GM12878 (cell line): ENCODE measurements at regions not wholly inside any gene's neighbourhood (a gene's known extent, or its start where the extent isn't known, plus 50 kb on each side); places are given as distances from the start of the nearest gene placed in this dataset.
A peak's percentile ranks its signal among the peaks of the same experiment; 100 is the strongest.

Source experiments
- CBFB ChIP-seq: IDR thresholded peaks from 2 replicates; pipeline ENCODE4 v1.6.1; 2016; ENCODE audit warnings: antibody characterized with exemption, low read depth
- CEBPB ChIP-seq, 2 experiments: fragments of 150-350 bp in 1 of 2; IDR thresholded peaks; 2 replicates each; pipeline ENCODE4 v1.6.1; 2012 to 2014; ENCODE audit warnings: low read depth in 2 of 2, low read length in 2 of 2, borderline replicate concordance in 1 of 2, inconsistent platforms in 1 of 2
- CREB1 ChIP-seq: IDR thresholded peaks from 2 replicates; pipeline ENCODE4 v1.6.1; 2012; ENCODE audit warnings: low read depth, mild to moderate bottlenecking, inconsistent platforms
- EED ChIP-seq: sonication (generic); IDR thresholded peaks from 2 replicates; pipeline ENCODE4 v1.6.1; 2016; ENCODE audit warnings: antibody characterized with exemption, low read depth
- HDGF ChIP-seq: fragments of 450-650 bp; IDR thresholded peaks from 2 replicates; pipeline ENCODE4 v1.6.1; 2016; ENCODE audit warnings: antibody characterized with exemption
- MEF2A ChIP-seq: IDR thresholded peaks from 2 replicates; pipeline ENCODE4 v1.6.1; 2011; ENCODE audit warnings: low read depth, mild to moderate bottlenecking, low read length, moderate library complexity; ENCODE audit not compliant: insufficient read depth
- POLR2AphosphoS2 ChIP-seq: IDR thresholded peaks from 2 replicates; pipeline ENCODE4 v1.6.1; 2011; ENCODE audit warnings: low read depth, mild to moderate bottlenecking, low read length, improper control_type of control experiment, moderate library complexity
- RAD21 ChIP-seq: IDR thresholded peaks from 2 replicates; pipeline ENCODE4 v1.6.1; 2011; ENCODE audit warnings: mild to moderate bottlenecking, low read depth, low read length, moderate library complexity; ENCODE audit not compliant: insufficient read depth
- RELA ChIP-seq: fragments of 450-650 bp; IDR thresholded peaks from 2 replicates; pipeline ENCODE4 v1.8.0; 2014; ENCODE audit warnings: borderline replicate concordance; ENCODE audit not compliant: partially characterized antibody
- SMAD1 ChIP-seq: fragments of 450-650 bp; IDR thresholded peaks from 2 replicates; pipeline ENCODE4 v1.6.1; 2018; ENCODE audit warnings: mild to moderate bottlenecking, low read depth; ENCODE audit not compliant: partially characterized antibody
- SREBF1 ChIP-seq: IDR thresholded peaks from 2 replicates; pipeline ENCODE4 v1.6.1; 2012; ENCODE audit warnings: mild to moderate bottlenecking, low read length
- TAF1 ChIP-seq: IDR thresholded peaks from 2 replicates; pipeline ENCODE4 v1.6.1; 2011; ENCODE audit warnings: mild to moderate bottlenecking, low read depth, low read length, borderline replicate concordance
- TCF3 ChIP-seq: IDR thresholded peaks from 2 replicates; pipeline ENCODE4 v1.6.1; 2012; ENCODE audit warnings: low read depth, mild to moderate bottlenecking, low read length, borderline replicate concordance; ENCODE audit not compliant: insufficient read depth
- YBX1 ChIP-seq: fragments of 450-650 bp; IDR thresholded peaks from 2 replicates; pipeline ENCODE4 v1.6.1; 2016; ENCODE audit warnings: antibody characterized with exemption
- YY1 ChIP-seq: IDR thresholded peaks from 2 replicates; pipeline ENCODE4 v1.6.1; 2011; ENCODE audit warnings: low read depth, mild to moderate bottlenecking, low read length
- ZBTB4 ChIP-seq: fragments of 450-650 bp; formaldehyde crosslinking; IDR thresholded peaks from 2 replicates; pipeline ENCODE4 v1.4.0; 2022; ENCODE audit warnings: mild to moderate bottlenecking, moderate library complexity
- ZNF24 ChIP-seq: fragments of 450-650 bp; IDR thresholded peaks from 2 replicates; pipeline ENCODE4 v1.6.1; 2017; ENCODE audit warnings: antibody characterized with exemption, mild to moderate bottlenecking
- ZNF592 ChIP-seq: fragments of 450-650 bp; IDR thresholded peaks from 2 replicates; pipeline ENCODE4 v1.6.1; 2017; ENCODE audit warnings: mild to moderate bottlenecking, moderate library complexity
- ZNF622 ChIP-seq: fragments of 450-650 bp; IDR thresholded peaks from 2 replicates; pipeline ENCODE4 v1.6.1; 2017; ENCODE audit warnings: mild to moderate bottlenecking, inconsistent platforms
- TF ChIP-seq, protein P1 (sequence below): fragments of 150-350 bp; IDR thresholded peaks from 2 replicates; pipeline ENCODE4 v1.6.1; 2014; ENCODE audit warnings: mild to moderate bottlenecking, low read depth, low read length
- TF ChIP-seq, protein P2 (sequence below): fragments of 450-650 bp; IDR thresholded peaks from 2 replicates; pipeline ENCODE4 v1.6.1; 2016; ENCODE audit warnings: mild to moderate bottlenecking

DNA sequence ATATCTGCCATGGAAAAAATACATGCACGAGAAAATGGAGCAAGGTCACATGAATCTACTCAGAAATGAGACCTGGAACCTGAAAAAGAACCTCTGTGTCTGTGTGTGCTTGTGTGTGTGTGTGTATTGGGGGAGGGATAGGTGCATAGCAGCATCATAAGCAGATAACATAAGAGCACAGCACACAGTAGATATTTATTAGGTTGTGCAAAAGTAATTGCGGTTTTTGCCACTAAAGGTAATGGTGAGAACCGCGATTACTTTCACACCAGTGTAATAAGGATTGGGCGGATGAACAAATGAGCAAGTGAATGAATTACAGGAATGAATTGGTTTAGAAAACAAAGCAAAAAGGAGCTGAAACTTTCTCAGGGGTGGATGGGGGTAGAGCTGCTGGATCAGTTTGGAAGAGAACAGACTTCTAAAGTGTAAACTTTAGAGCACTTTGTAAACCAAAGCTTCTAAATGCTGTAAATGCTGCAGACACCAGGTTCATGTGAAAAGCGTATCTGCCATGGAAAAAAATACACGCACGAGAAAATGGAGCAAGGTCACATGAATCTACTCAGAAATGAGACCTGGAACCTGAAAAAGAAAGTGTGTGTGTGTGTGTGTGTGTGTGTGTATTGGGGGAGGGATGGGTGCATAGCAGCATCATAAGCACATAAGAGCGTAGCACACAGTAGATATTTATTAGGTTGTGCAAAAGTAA, 156.9 kb downstream of the TOMM20 start (continued):
- TF ChIP-seq, protein P1, sequence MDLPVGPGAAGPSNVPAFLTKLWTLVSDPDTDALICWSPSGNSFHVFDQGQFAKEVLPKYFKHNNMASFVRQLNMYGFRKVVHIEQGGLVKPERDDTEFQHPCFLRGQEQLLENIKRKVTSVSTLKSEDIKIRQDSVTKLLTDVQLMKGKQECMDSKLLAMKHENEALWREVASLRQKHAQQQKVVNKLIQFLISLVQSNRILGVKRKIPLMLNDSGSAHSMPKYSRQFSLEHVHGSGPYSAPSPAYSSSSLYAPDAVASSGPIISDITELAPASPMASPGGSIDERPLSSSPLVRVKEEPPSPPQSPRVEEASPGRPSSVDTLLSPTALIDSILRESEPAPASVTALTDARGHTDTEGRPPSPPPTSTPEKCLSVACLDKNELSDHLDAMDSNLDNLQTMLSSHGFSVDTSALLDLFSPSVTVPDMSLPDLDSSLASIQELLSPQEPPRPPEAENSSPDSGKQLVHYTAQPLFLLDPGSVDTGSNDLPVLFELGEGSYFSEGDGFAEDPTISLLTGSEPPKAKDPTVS: no peak
- TF ChIP-seq RELA: no peak
- no peak for TF ChIP-seq TCF3
- no peak for TF ChIP-seq POLR2AphosphoS2
- TF ChIP-seq MEF2A: 0 out of 2 replicates have a peak, but pooled peaks have one; percentile 15
- TF ChIP-seq TAF1: no peak
- 0 out of 2 replicates have a peak, but pooled peaks have one; percentile 63 for TF ChIP-seq CBFB
- no peak for TF ChIP-seq ZNF622
- 0 out of 2 replicates have a peak, but pooled peaks have one; percentile 1 for TF ChIP-seq RAD21
- TF ChIP-seq YY1: 0 out of 2 replicates have a peak, but pooled peaks have one; percentile 12
- peak; percentile 89 for TF ChIP-seq ZNF24
- no peak for TF ChIP-seq ZBTB4 (CRISPR knock-in tag)
- TF ChIP-seq CREB1: no peak
- TF ChIP-seq EED: peak; percentile 42; the same call in 1 of the 2 replicates
- no peak for TF ChIP-seq SREBF1
- TF ChIP-seq HDGF: peak; percentile 19; the same call in 1 of the 2 replicates
- TF ChIP-seq SMAD1: peak; percentile 37
- TF ChIP-seq ZNF592: no peak
- TF ChIP-seq, protein P2, sequence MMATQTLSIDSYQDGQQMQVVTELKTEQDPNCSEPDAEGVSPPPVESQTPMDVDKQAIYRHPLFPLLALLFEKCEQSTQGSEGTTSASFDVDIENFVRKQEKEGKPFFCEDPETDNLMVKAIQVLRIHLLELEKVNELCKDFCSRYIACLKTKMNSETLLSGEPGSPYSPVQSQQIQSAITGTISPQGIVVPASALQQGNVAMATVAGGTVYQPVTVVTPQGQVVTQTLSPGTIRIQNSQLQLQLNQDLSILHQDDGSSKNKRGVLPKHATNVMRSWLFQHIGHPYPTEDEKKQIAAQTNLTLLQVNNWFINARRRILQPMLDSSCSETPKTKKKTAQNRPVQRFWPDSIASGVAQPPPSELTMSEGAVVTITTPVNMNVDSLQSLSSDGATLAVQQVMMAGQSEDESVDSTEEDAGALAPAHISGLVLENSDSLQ: no peak
- no peak for TF ChIP-seq CEBPB (IDR thresholded peaks at IDR 0.05; ENCODE audit: borderline replicate concordance in 1 of 2, low read depth in 2 of 2, low read length in 2 of 2)
- no peak for TF ChIP-seq YBX1
